HG03196 (cell line): ENCODE measurements at regions not wholly inside any gene's neighbourhood (a gene's known extent, or its start where the extent isn't known, plus 50 kb on each side); places are given as distances from the start of the nearest gene placed in this dataset.

Experiments
- ATAC-seq: cut with Tn5 transposase; IDR thresholded peaks from one replicate; pipeline ENCODE4 v1.9.1; 2021; ENCODE audit not compliant: unreplicated experiment

- no peak for ATAC-seq
Measured at GRCh38 chr15:96514607-96515285, 184.2 kb downstream of the NR2F2 start.

- ATAC-seq, result no peak
Measured at GRCh38 chr15:96515371-96515770, 184.9 kb downstream of the NR2F2 start.

DNA sequence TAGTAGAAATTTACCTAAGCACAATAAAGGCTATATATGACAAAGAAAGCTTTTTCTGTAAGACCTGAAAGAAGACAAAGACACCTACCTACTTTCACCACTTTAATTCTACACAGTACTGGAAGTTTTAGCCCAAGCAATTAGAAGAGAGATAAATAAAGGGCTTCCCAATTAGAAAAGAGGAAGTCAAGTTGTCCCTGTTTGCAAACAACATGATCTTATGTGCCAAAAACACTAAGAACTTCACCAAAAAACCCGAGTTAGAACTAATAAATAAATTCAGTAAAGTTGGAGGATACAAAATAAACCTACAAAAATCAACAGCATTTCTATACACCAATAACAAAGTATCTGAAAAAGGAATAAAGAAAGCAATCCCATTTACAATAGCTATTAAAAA, 190.9 kb downstream of the NR2F2 start:
- ATAC-seq, result no peak

GRCh38 chr15:96524676-96525417, 194.3 kb downstream of the NR2F2 start:
- ATAC-seq, result no peak

GRCh38 chr15:96535148-96535547, 204.6 kb downstream of the NR2F2 start:
- no peak for ATAC-seq

DNA sequence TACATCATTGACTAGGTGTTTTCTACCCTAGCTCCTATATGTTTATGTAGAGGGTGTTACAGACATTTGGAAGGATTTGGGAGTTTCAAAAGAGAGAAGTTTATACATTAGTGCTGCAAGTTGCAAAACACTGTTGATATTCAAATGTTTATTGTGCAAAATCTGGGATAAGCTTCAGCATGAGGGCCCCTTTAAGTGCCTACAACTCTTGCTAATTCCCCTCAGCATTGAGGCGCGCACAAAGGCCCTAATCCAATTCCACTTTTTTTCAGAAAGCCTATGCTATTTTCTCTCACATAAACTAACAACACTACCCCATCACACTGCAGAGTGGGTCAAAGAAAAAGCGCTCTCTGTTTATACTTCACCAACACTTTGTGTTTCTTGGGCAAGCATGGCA, 208.0 kb downstream of the NR2F2 start:
- no peak for ATAC-seq

DNA sequence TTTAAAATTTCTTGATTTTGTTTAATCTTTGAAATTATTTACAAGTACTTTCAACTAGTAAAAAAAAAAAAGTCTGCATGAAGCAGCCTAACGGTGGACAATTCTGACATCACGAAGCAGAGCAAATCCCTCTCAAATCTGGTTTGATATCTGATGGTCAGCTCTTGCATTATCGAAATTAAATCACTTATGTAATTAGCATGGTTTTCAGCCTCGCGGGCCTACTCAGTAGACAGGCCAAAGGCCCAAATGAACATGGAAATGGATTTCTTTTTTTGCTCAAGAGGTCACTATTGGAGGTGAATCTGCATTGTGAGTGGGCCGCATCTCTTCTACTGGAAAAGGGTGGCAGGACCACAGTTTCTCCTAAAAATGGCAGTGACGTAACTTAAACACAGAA, 209.8 kb downstream of the NR2F2 start:
- no peak for ATAC-seq

DNA sequence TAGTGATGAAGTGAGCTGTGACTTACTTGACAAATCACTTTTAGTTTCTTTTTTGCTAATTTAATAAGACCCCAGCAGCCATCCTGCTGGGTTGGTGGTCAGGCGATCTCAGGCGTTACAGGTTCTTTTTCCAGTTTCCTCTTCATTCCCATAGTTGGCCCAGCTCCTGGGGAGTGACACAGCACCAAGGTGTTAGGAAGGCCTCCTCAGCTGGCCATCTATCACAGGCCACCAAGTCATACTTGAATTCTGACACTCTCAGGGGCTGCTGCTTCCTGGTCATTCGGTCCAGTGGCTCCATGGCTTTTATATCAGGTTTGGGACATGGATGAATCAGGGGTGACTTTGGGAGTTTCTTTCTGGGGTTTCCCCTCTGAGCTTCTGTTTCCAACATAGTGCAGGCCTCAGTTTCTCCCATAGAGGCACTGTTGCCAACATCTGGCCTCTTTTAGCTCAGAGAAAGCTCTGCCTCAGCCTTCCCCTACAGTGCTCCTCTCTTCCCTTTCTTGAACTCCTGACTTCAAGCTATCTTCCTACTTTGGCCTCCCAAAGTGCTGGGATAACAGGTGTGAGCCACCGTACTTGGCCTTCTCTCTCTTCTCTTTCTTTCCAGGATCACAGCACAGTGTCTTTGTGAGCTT, 211.8 kb downstream of the NR2F2 start:
- no peak for ATAC-seq

GRCh38 chr15:96544162-96544756, 213.8 kb downstream of the NR2F2 start:
- no peak for ATAC-seq

DNA sequence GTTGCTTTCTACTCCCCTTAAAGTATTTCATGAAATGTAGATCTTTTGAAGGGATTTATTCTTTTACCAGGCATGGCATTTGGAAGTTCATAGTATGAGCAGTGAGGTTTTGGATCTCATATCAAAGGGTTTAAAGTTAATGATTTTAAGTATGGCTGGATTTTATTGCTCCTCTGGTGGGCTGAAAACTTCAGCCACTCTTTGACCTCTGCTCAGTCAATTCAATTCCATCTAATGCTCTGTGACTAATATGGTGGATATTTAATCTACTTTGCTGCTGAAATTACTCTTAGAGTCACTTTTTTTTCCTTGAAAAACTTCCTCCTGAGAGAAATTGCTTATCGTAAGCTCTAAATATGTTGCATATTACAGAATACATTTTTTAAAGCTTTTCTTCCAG, 218.6 kb downstream of the NR2F2 start:
- ATAC-seq, result no peak

GRCh38 chr15:96551196-96551595, 220.7 kb downstream of the NR2F2 start:
- ATAC-seq, result no peak

DNA sequence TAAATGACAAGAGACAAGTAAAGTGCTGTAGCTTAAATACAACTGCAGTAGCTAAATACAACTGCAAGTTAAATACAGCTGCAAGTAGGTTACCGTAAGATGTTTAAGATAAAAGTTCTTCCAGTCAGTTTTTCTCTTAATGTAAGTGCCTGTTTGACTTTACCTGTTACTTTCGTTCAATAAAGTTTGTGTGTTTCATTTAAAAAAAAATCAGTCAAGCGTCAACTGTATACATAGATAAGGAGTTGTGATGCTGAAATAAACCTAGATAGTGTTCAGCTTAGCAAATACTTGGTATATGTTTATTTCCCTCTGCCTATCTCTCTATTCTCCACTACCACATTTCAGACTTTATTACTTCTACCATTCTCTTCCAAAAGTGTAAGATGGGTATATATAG, 221.2 kb downstream of the NR2F2 start:
- no peak for ATAC-seq

DNA sequence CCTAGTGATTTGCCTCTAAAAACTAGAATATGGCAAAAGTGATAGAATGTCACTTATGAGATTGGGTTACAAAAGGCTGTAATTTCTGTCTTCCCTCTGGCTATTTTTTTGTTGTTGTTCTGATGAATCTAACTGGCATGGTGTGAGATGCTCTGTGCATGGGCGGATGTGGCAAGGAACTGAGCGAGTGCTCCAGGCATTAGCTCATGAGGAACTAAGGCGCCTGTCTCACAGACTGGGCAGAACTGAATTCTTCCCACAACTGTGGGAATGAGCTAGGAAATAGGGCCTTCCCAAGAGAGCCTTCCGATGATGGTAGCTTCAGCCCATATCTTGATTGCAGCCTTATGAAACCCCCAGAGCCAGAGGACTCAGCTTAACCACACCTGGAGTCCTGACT, 222.5 kb downstream of the NR2F2 start:
- no peak for ATAC-seq

GRCh38 chr15:96553451-96553850, 223.0 kb downstream of the NR2F2 start:
- no peak for ATAC-seq

DNA sequence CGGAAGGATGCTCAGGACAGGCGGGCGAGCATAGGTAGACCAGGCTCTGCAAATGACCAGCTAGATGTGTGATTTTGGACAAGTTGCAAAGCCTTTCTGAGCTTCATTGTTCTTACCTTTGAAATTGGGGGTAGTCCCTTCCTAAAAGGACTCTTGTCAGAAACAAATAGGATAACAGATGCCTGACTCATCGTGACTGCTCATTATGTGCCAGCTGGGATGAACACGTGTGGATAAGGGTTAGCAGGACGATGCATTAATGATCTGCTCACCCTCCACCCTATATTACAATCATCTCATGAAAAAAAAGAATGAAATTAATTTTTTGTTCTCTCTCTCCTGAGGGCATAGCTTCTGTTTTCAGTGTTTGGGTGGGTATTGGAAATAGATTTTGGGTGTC, 223.4 kb downstream of the NR2F2 start:
- no peak for ATAC-seq

DNA sequence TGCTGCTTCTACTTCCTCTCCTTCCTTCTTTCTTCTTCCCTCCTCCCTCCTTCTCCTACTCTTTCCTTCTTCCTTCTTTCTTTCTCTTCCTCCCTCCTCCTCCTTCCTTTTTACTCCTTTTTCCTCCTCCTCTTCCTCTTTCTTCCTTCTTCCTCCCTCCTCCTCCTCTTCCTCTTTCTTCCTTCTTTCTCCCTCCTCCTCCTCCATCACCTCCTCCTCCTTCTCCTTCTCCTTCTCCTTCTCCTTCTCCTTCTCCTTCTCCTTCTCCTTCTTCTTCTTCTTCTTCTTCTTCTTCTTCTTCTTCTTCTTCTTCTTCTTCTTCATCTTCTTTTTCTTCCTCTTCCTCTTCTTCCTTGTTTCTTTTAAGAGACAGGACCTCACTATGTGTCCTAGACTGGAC, 224.0 kb downstream of the NR2F2 start:
- ATAC-seq, result no peak

DNA sequence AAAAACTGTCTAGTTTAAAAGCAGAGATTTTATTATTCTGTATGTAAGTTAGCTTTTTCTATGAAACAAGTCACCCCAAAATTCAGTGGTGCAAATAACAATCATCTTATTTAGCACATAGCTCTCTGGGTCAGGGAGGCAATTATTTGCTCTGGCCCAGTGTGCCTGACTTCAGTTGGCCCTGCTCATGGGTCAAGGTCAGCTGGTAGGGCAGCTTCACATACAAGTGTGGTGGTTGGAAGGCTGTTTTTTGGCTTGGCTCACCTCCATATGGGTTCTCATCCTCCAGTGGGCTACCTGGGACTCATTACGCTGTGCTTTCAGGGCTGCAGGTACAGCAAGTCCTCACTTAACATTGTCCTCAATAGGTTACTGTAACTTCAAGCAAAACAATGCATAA, 228.6 kb downstream of the NR2F2 start:
- no peak for ATAC-seq

DNA sequence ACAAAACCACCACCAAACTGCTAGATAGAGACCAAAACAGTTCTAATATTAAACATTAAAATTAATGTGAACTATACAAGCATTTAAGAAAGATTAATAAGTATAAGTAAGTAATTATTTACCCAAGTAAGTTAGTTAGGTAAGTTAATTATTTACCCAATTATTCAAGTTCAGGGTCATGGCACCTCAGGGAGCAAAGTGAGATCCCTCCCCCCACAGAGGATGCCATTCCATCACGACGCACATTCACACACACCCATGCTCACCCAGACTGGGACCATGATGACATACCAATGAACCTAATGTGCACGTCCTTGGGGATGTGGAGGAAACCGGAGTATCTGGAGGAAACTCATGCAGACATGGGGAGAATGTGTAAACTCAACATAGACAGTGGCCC, 229.1 kb downstream of the NR2F2 start:
- no peak for ATAC-seq

DNA sequence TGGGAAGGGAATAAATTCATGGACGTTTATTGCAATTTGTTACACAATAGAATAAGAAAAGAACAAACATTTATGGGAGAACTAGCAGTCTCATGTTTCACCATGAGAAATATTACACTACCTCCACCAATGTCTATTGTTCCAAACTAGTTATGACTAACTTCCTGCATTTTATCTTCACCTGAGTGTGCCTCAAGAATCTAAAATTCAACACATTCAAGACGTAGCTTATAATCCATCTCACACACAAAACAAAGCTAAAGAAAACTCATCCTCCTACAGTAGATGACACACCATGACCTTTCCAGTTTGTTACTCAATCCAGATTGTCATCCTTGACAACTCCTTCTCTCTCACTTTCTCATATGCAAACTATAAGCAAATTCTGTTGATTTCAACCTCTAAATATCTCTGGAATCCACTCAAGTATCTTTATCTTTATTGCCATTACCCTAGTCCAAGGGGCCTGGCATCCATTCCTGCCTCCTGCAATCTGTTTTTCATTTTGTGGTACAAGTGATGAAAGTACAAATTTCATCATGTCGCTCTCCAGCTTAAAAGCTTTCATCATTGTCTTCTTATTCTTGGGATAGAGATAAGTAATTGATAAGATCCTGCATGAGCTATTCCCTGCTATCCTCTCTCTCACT, 229.9 kb downstream of the NR2F2 start:
- ATAC-seq, result no peak

- no peak for ATAC-seq
Measured at GRCh38 chr15:96561593-96561992, 231.1 kb downstream of the NR2F2 start.

DNA sequence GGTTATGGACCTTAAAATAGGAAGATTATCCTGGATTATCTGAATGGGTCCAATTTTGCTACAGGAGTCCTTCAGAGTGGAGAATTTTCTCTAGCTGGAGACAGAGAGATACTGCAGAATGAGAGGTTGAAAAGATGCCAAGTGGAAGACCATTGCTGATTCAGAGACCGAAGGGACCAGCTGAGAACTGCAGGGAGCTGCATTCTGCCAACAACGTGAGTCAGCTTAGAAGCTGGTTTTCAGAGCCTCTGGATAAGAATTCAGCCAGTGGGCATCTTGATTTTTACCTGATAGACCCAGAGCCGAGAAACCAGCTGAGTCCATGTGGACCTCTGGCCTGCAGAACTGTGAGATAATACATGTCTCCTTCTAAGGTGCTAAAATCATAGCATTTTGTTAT, 234.0 kb downstream of the NR2F2 start:
- ATAC-seq, result no peak
